Stromal cell of bone marrow (primary cell): ENCODE measurements at regions not wholly inside any gene's neighbourhood (a gene's known extent, or its start where the extent isn't known, plus 50 kb on each side); places are given as distances from the start of the nearest gene placed in this dataset.

Experiments used
- DNase-seq: peaks from one replicate; pipeline ENCODE4 v3.0.0-alpha.2; 2012; ENCODE audit warnings: low read depth

GRCh38 chr2:185891403-185891802 lies 152.8 kb downstream of the FSIP2 start:
- no peak for DNase-seq

GRCh38 chr2:185891804-185892411 lies 153.3 kb downstream of the FSIP2 start:
- DNase-seq = no peak

DNA sequence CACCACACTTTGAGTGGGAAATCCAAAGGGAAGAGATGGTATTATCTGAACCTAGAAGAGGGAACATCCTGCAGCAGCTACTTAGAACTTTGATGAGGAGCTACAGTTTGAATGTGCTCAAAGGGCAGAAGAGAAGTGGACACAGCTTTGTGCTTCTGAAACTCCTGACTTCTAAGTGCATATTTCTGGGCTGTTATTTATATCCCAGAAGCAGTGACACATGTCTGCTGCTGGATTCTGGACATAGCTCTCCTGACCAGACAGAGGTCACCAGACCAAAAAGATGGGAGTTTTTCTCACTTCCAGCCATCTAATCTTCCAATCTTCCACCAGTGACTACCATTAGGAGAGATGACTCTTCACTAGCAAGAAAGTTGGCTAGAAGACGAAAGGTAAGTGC lies 153.9 kb downstream of the FSIP2 start:
- no peak for DNase-seq

DNA sequence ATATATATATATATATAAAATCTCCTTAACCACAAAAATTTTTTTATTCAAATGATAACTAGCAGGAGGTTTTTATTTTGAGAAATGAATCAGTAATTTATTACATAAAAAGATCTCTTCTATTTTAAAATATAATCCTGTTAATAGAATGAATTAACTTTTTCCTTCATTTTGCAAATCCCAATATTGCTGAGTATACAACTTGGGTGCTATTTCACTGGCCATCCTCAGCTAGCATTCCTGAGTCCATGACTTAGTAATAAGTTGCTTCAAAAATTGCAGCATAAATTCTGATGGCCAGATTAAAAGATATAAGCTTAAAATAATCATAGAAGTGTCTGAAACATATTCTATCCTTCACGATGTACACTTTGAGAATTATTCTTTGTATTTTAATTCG lies 155.6 kb downstream of the FSIP2 start:
- DNase-seq = no peak

DNA sequence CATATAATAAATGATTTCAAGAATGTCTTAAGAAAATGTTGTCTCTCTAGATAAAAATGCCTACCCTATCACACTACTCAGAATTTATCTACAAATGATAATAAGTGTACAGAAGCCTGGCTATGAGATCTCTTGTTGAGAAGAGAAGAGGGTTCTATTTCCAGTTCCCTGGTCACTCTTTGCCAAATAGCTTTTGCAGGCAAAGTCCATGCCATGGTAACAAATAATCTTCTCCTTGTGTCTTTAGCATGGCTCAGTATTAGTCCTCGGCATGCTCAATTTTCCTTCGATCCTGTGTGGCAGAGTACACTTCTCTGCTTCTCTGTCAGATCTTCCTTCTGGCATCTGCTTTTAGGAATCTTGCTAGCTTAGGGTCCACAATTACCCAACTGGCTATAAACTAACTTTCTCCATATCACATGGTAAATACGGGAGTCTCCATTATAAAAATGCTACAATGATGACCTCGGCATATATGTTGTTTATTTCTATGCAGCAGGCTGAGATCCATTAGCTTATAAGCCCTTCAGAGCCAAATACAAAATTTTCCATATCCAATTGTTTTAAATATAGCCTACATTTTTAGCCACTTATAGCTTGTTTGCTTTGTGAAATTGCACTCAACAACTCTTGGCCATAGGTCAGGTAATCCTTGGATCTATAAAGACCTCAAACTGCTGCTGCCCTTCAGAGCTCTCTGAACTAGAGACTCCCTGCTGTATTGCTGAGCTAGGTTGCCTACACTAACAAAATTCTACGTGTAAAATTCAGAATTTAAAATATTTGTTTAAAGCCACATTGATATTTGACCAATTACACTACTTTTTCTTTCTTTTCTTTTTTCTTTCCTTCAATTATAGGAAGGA lies 157.5 kb downstream of the FSIP2 start:
- DNase-seq = no peak

- no peak for DNase-seq
These were observed 160.8 kb downstream of the FSIP2 start for GRCh38 chr2:185899366-185899765.

GRCh38 chr2:185919155-185919554 lies 180.6 kb downstream of the FSIP2 start:
- DNase-seq = peak; percentile 11

GRCh38 chr2:185921048-185921756 lies 182.6 kb downstream of the FSIP2 start:
- no peak for DNase-seq

GRCh38 chr2:185934232-185934631 lies 195.6 kb downstream of the FSIP2 start:
- DNase-seq = no peak

DNA sequence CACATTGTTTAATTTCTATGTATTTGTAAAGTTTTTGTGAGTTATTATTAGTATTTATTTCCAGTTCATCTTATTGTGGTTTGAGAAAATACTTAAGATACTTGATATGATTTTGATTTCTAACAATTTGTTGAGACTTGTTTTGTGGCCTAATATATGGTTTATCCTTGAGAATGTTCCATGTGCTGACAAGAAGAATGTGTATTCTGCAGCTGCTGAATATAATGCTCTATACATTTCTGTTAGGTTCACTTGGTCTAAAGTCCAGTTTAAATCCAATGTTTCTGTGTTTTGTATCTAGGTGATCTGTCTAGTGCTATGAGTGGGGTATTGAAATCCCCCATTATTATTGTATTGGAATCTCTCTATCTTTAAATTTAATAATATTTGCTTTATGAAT lies 201.3 kb downstream of the FSIP2 start:
- no peak for DNase-seq

DNA sequence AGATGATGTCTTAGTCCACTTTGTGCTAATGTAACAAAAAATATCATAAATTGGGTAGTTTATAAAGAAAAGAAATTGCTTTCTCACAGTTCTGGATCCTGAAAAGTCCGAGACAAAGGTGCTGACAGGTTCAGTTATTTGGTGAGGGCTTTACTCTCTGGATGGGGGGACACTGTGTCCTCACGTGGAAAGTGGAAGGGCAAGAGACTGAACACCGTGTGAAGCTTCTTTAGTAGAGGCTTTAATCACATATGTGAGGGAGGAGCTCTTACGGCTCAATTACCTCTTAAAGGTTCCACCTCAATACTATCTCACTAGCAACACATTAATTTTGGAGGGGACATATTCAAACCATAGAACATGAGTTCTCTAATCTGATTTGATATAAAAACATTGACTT lies 204.3 kb downstream of the FSIP2 start:
- DNase-seq = no peak

GRCh38 chr2:185947722-185948121 lies 209.1 kb downstream of the FSIP2 start:
- DNase-seq = no peak

GRCh38 chr2:185952100-185952499 lies 213.5 kb downstream of the FSIP2 start:
- no peak for DNase-seq

DNA sequence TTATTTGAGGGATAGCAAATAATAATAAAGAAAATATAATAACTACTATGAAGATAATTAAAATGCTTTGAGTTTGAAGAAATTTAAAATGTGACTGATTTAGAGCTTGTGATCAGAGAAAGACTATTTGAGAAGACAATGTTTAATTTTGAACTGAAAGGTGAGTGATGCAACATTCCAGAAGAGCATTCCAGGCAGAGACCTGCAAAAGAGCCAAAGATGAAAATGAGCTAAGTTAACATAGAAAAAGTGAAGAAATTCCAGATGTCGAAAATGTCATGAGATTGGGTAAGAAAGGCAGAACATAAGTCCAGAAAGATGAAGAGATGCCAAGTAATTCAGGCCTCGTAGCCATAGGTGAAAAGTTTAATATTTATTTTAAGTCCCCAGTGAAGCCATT lies 215.8 kb downstream of the FSIP2 start:
- DNase-seq = no peak

- no peak for DNase-seq
These were observed 216.4 kb downstream of the FSIP2 start for GRCh38 chr2:185955050-185955449.

DNA sequence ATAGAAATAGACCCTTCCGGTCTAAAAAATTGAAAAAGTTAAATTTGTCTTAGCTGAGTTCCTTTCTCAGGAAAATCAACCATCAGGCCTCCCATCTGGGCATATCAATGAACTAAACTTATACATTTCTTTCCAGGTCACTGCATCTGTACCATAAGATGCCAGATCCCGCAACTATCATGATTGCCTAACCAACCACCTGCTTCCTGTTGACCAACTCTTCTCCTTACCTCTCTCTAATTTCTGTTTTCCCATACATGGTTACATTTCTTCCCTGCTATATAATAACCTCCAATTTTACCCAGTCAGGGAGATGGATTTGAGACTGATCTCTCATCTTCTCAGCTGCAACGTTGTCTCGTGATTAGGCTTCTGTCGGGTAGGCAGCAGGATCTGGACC lies 228.7 kb downstream of the FSIP2 start:
- DNase-seq = no peak

GRCh38 chr2:185970148-185970852 lies 231.7 kb downstream of the FSIP2 start:
- no peak for DNase-seq

DNA sequence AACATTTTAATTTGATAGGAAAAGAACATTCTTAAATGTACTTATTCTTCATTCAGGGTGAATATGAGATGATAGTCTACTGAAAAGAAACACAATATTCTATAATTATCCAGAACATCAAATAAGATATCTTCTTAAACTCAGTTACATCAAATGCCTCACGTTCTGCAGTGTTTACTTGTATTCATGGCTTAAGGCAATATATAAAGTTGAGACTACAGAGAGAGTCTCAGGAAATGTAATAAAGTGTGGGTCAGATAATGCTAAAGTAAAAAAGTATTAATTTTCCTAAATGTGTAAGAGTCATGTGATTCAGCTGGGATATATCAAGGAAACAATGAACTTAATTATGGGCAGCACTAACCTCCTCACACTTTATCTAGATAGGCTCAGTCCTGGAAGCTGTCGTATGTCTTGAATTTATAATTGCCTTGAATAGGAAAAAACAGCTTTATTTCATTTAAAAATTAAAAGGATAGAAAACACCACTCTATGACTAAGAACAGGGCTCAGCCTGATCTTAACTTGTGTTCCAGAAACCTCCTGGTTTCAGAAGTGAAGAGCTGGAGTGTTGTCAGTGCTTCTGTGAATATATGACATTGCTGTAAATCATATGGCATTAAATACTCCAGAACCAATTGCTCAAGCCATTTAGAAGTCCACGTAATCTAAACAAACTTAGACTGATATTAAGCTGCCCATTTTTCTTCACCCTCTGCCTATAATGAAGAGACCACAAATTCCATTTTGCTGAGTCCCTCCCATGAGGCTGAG lies 240.2 kb downstream of the FSIP2 start:
- DNase-seq = peak; percentile 2

- no peak for DNase-seq
These were observed 241.0 kb downstream of the FSIP2 start for GRCh38 chr2:185979546-185980071.

DNA sequence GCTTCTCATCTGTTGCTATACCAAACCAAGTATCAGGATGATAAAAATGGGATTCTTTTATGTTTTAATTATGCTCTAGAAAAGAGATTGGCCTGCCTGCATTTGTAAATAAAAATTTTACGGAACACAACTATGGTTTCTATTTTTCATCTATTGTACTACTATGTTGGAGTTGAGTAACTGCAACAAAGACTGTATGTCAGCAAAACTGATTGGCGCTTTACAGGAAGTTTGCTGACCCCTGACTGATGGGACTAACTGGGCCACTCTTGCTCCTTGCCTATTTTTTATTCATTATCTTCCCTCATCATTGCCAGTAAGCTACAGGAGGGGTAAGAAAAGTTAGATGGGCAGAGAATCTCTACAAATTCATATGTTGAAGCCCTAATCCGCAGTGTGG lies 242.3 kb downstream of the FSIP2 start:
- DNase-seq = no peak

DNA sequence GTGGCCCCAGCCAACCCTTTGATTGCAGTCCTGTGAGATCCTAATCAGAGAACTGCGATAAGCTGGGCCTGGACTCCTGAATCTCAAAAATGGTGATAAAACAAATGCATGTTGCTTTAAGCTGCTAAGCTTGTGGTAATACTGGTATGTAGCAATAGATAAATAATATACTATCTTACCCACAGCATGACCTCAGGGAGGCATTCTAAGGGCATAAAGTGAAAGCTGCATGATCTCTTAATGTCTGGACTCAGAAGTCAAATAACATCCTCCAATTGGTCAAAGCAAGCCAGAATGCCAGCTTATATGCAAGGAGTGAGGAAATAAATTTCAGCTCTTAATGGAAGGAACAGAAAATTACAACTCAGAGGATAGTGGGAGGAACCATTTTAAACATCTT lies 246.1 kb downstream of the FSIP2 start:
- DNase-seq = no peak
